SK-N-SH treated with all-trans-retinoic acid at 6 μM for 48 hours (cell line): ENCODE measurements at regions not wholly inside any gene's neighbourhood (a gene's known extent, or its start where the extent isn't known, plus 50 kb on each side); places are given as distances from the start of the nearest gene placed in this dataset.

Source experiments
- ATAC-seq: fragments of 200-7000 bp; cut with Tn5 transposase; 3 replicates; pipeline ENCODE4 v1.9.1; 2020; ENCODE audit warnings: mild to moderate bottlenecking, moderate library complexity
- ARNTL ChIP-seq: fragments of 450-650 bp; formaldehyde crosslinking; IDR thresholded peaks from 2 replicates; pipeline ENCODE4 v1.5.0; 2020; ENCODE audit warnings: low read depth, mild to moderate bottlenecking, moderate library complexity, borderline replicate concordance
- BACH2 ChIP-seq: fragments of 250-450 bp; sonication (Bioruptor Pico); IDR thresholded peaks from 2 replicates; pipeline ENCODE4 v1.9.0; 2021; ENCODE audit warnings: mild to moderate bottlenecking, borderline replicate concordance
- CREB5 ChIP-seq: fragments of 250-450 bp; sonication (Bioruptor Pico); IDR thresholded peaks from 2 replicates; pipeline ENCODE4 v1.5.1; 2020; ENCODE audit warnings: low read depth, mild to moderate bottlenecking, moderate library complexity
- CSDC2 ChIP-seq: fragments of 250-450 bp; sonication (Bioruptor Pico); IDR thresholded peaks from 2 replicates; pipeline ENCODE4 v1.5.0; 2020; ENCODE audit warnings: mild to moderate bottlenecking, moderate library complexity
- ESRRG ChIP-seq: fragments of 250-450 bp; sonication (Bioruptor Pico); IDR thresholded peaks from 2 replicates; pipeline ENCODE4 v1.6.1; 2021; ENCODE audit warnings: mild to moderate bottlenecking
- GLIS3 ChIP-seq: fragments of 250-450 bp; sonication (Bioruptor Pico); IDR thresholded peaks from 2 replicates; pipeline ENCODE4 v1.5.0; 2020; ENCODE audit warnings: mild to moderate bottlenecking, moderate library complexity
- ISL1 ChIP-seq: fragments of 250-450 bp; sonication (Bioruptor Pico); IDR thresholded peaks from 2 replicates; pipeline ENCODE4 v2.1.2; 2022; ENCODE audit warnings: mild to moderate bottlenecking, moderate library complexity
- OSR1 ChIP-seq: fragments of 250-450 bp; sonication (Bioruptor Pico); IDR thresholded peaks from 2 replicates; pipeline ENCODE4 v1.8.0; 2022; ENCODE audit warnings: moderate library complexity, mild to moderate bottlenecking, inconsistent platforms
- POU6F1 ChIP-seq: fragments of 250-450 bp; sonication (Bioruptor Pico); IDR thresholded peaks from 2 replicates; pipeline ENCODE4 v1.8.0; 2021; ENCODE audit warnings: low read depth, mild to moderate bottlenecking, moderate library complexity, borderline replicate concordance
- PPARA ChIP-seq: fragments of 250-450 bp; sonication (Bioruptor Pico); IDR thresholded peaks from 2 replicates; pipeline ENCODE4 v1.5.0; 2020; ENCODE audit warnings: mild to moderate bottlenecking, borderline replicate concordance
- RARB ChIP-seq: fragments of 250-450 bp; sonication (Bioruptor Pico); IDR thresholded peaks from 2 replicates; pipeline ENCODE4 v1.8.0; 2021; ENCODE audit warnings: mild to moderate bottlenecking, moderate library complexity
- SNAI2 ChIP-seq: fragments of 250-450 bp; sonication (Bioruptor Pico); IDR thresholded peaks from 2 replicates; pipeline ENCODE4 v1.5.0; 2020; ENCODE audit warnings: mild to moderate bottlenecking, moderate library complexity
- TCF4 ChIP-seq: fragments of 250-450 bp; sonication (Bioruptor Pico); IDR thresholded peaks from 2 replicates; pipeline ENCODE4 v1.8.0; 2021; ENCODE audit warnings: mild to moderate bottlenecking, moderate library complexity, borderline replicate concordance
- TOX ChIP-seq: fragments of 250-450 bp; sonication (Bioruptor Pico); IDR thresholded peaks from 2 replicates; pipeline ENCODE4 v1.8.0; 2021; ENCODE audit warnings: mild to moderate bottlenecking, moderate library complexity, borderline replicate concordance
- ZC3H10 ChIP-seq: fragments of 250-450 bp; sonication (Bioruptor Pico); IDR thresholded peaks from 2 replicates; pipeline ENCODE4 v1.5.1; 2021; ENCODE audit warnings: mild to moderate bottlenecking, moderate library complexity
- ZFP3 ChIP-seq: fragments of 250-450 bp; sonication (Bioruptor Pico); IDR thresholded peaks from 2 replicates; pipeline ENCODE4 v1.5.0; 2020; ENCODE audit warnings: mild to moderate bottlenecking, moderate library complexity
- ZFP30 ChIP-seq: fragments of 450-650 bp; formaldehyde crosslinking; IDR thresholded peaks from 2 replicates; pipeline ENCODE4 v1.5.0; 2022; ENCODE audit warnings: mild to moderate bottlenecking, moderate library complexity
- ZNF565 ChIP-seq: fragments of 450-650 bp; formaldehyde crosslinking; conservative IDR thresholded peaks from 2 replicates; pipeline ENCODE4 v1.5.0; 2020; ENCODE audit warnings: low read depth, mild to moderate bottlenecking, moderate library complexity
- ZNF70 ChIP-seq: fragments of 450-650 bp; formaldehyde crosslinking; IDR thresholded peaks from 2 replicates; pipeline ENCODE4 v1.5.0; 2020; ENCODE audit warnings: mild to moderate bottlenecking, moderate library complexity
- ZNF8 ChIP-seq: fragments of 450-650 bp; formaldehyde crosslinking; IDR thresholded peaks from 2 replicates; pipeline ENCODE4 v1.5.0; 2020; ENCODE audit warnings: mild to moderate bottlenecking, moderate library complexity
- TF ChIP-seq, protein P1 (sequence below): fragments of 250-450 bp; sonication (Bioruptor Pico); IDR thresholded peaks from 2 replicates; pipeline ENCODE4 v1.8.0; 2020; ENCODE audit warnings: mild to moderate bottlenecking, moderate library complexity, borderline replicate concordance
- TF ChIP-seq, protein P2 (sequence below): fragments of 250-450 bp; sonication (Bioruptor Pico); IDR thresholded peaks from 2 replicates; pipeline ENCODE4 v1.5.0; 2020; ENCODE audit warnings: mild to moderate bottlenecking, moderate library complexity

GRCh38 chr1:168408884-168409283 lies 128.2 kb downstream of the TBX19 start:
- peak; percentile 49 for ATAC-seq
- TF ChIP-seq BACH2 (CRISPR knock-in tag), result no peak
- no peak for TF ChIP-seq ZNF565 (CRISPR knock-in tag)
- TF ChIP-seq GLIS3, result no peak
- peak; percentile 35; the same call in 1 of the 2 replicates for TF ChIP-seq TOX (CRISPR knock-in tag)
- no peak for TF ChIP-seq POU6F1 (CRISPR knock-in tag)
- TF ChIP-seq ARNTL (CRISPR knock-in tag), result no peak
- no peak for TF ChIP-seq RARB (CRISPR knock-in tag)
- TF ChIP-seq ZC3H10 (CRISPR knock-in tag), result no peak

DNA sequence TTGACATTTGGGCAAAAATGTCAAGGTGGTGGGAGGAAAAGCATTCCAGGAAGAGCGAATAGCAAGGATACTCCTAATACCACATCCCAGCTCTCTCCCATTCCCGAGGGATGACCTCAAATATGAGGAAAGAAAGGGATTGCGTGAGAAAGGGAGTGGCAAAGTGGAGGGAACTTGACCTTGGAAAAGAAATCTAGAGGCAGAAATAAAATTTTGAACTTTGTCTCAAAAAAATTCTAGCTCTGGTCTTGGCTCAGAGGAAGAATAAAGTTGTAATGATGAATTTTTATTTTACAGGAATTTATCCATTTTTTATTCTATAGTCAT lies 127.8 kb downstream of the TBX19 start:
- no peak for TF ChIP-seq ZFP30
- no peak for TF ChIP-seq TOX (CRISPR knock-in tag)
- TF ChIP-seq CSDC2 (CRISPR knock-in tag), result no peak
- no peak for TF ChIP-seq ZFP3 (CRISPR knock-in tag)
- TF ChIP-seq TCF4, result no peak
- TF ChIP-seq, protein P1, sequence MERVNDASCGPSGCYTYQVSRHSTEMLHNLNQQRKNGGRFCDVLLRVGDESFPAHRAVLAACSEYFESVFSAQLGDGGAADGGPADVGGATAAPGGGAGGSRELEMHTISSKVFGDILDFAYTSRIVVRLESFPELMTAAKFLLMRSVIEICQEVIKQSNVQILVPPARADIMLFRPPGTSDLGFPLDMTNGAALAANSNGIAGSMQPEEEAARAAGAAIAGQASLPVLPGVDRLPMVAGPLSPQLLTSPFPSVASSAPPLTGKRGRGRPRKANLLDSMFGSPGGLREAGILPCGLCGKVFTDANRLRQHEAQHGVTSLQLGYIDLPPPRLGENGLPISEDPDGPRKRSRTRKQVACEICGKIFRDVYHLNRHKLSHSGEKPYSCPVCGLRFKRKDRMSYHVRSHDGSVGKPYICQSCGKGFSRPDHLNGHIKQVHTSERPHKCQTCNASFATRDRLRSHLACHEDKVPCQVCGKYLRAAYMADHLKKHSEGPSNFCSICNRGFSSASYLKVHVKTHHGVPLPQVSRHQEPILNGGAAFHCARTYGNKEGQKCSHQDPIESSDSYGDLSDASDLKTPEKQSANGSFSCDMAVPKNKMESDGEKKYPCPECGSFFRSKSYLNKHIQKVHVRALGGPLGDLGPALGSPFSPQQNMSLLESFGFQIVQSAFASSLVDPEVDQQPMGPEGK, result no peak
- no peak for TF ChIP-seq PPARA
- TF ChIP-seq SNAI2 (CRISPR knock-in tag), result no peak
- no peak for TF ChIP-seq ESRRG (CRISPR knock-in tag)
- TF ChIP-seq ZNF70 (CRISPR knock-in tag), result no peak
- no peak for TF ChIP-seq ZNF565 (CRISPR knock-in tag)
- no peak for TF ChIP-seq BACH2 (CRISPR knock-in tag)
- TF ChIP-seq POU6F1 (CRISPR knock-in tag), result no peak
- TF ChIP-seq, protein P2, sequence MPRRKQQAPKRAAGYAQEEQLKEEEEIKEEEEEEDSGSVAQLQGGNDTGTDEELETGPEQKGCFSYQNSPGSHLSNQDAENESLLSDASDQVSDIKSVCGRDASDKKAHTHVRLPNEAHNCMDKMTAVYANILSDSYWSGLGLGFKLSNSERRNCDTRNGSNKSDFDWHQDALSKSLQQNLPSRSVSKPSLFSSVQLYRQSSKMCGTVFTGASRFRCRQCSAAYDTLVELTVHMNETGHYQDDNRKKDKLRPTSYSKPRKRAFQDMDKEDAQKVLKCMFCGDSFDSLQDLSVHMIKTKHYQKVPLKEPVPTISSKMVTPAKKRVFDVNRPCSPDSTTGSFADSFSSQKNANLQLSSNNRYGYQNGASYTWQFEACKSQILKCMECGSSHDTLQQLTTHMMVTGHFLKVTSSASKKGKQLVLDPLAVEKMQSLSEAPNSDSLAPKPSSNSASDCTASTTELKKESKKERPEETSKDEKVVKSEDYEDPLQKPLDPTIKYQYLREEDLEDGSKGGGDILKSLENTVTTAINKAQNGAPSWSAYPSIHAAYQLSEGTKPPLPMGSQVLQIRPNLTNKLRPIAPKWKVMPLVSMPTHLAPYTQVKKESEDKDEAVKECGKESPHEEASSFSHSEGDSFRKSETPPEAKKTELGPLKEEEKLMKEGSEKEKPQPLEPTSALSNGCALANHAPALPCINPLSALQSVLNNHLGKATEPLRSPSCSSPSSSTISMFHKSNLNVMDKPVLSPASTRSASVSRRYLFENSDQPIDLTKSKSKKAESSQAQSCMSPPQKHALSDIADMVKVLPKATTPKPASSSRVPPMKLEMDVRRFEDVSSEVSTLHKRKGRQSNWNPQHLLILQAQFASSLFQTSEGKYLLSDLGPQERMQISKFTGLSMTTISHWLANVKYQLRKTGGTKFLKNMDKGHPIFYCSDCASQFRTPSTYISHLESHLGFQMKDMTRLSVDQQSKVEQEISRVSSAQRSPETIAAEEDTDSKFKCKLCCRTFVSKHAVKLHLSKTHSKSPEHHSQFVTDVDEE (CRISPR knock-in tag), result no peak
- TF ChIP-seq CREB5 (CRISPR knock-in tag), result no peak
- no peak for TF ChIP-seq ZNF8
- no peak for TF ChIP-seq ISL1 (CRISPR knock-in tag)
- no peak for TF ChIP-seq RARB (CRISPR knock-in tag)
- no peak for TF ChIP-seq ZC3H10 (CRISPR knock-in tag)
- TF ChIP-seq GLIS3, result no peak
- TF ChIP-seq, all 23 proteins: peak for 0

DNA sequence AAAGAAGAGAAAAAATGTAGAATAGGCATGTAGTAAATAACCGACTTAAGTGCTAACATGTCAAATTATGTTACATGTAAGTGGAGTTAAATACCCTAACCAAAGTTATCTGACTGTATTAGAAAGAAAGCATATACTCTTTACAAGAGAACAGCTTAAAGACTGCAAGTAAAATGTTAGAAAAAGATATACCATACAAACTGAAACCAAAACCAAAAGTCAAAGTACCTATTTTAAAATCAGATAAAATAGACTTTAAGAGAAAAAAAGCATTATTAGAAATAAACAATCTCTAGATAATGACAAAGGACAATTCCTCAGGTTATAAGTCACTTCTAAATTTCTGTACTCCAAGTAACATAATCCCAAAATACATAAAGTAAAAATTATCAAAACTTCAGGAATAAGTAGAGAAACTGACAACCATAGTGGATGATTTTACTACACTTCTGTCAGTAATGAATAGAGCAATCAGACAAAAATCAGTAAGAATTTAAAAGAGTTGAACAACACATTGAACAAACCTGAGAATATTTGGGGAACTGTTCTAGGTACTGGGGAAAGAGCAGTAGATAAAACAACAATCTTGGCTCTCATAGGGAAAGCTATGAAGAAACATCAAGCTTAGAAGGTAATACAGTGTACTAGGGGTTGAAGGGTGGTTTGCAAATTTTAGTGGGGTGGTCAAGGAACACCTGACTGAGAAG lies 127.3 kb downstream of the TBX19 start:
- ATAC-seq, result no peak
- TF ChIP-seq ZNF70 (CRISPR knock-in tag), result no peak
- TF ChIP-seq OSR1, result no peak
- no peak for TF ChIP-seq ZFP30
- no peak for TF ChIP-seq CREB5 (CRISPR knock-in tag)
- no peak for TF ChIP-seq TOX (CRISPR knock-in tag)
- TF ChIP-seq RARB (CRISPR knock-in tag), result no peak
- TF ChIP-seq ISL1 (CRISPR knock-in tag), result no peak
- no peak for TF ChIP-seq CSDC2 (CRISPR knock-in tag)
- no peak for TF ChIP-seq ZFP3 (CRISPR knock-in tag)
- TF ChIP-seq TCF4, result no peak
- TF ChIP-seq ZC3H10 (CRISPR knock-in tag), result no peak
- TF ChIP-seq SNAI2 (CRISPR knock-in tag), result no peak
- no peak for TF ChIP-seq POU6F1 (CRISPR knock-in tag)

More for the DNA sequence above, 127.8 kb downstream of the TBX19 start:
- ATAC-seq, result no peak
